SK-N-SH (cell line): ENCODE measurements at regions not wholly inside any gene's neighbourhood (a gene's known extent, or its start where the extent isn't known, plus 50 kb on each side); places are given as distances from the start of the nearest gene placed in this dataset.

Experiments used
- EP300 ChIP-seq, 2 experiments: IDR thresholded peaks; 2 replicates each; pipeline versions ENCODE4 v1.4.0 to v1.6.1; 2012; ENCODE audit warnings: borderline replicate concordance in 1 of 2, low read depth in 1 of 2, low read length in 1 of 2
- RFX5 ChIP-seq: IDR thresholded peaks from 2 replicates; pipeline ENCODE4 v1.6.1; 2012; ENCODE audit warnings: mild to moderate bottlenecking, improper control_type of control experiment, low read length
- SMC3 ChIP-seq: IDR thresholded peaks from 2 replicates; pipeline ENCODE4 v1.6.1; 2012; ENCODE audit warnings: low read depth, low read length, improper control_type of control experiment
- TF ChIP-seq, protein P1 (sequence below): IDR thresholded peaks from 2 replicates; pipeline ENCODE4 v1.4.0; 2012; ENCODE audit warnings: low read depth
- TF ChIP-seq, protein P2 (sequence below): fragments of 150-350 bp; IDR thresholded peaks from 2 replicates; pipeline ENCODE4 v1.6.1; 2017; ENCODE audit warnings: antibody characterized with exemption, low read length, low read depth, borderline replicate concordance
- TF ChIP-seq, protein P3 (sequence below): fragments of 200-600 bp; sonication (generic); IDR thresholded peaks from 2 replicates; pipeline ENCODE4 v1.6.1; 2017; ENCODE audit warnings: antibody characterized with exemption, mild to moderate bottlenecking, moderate library complexity

DNA sequence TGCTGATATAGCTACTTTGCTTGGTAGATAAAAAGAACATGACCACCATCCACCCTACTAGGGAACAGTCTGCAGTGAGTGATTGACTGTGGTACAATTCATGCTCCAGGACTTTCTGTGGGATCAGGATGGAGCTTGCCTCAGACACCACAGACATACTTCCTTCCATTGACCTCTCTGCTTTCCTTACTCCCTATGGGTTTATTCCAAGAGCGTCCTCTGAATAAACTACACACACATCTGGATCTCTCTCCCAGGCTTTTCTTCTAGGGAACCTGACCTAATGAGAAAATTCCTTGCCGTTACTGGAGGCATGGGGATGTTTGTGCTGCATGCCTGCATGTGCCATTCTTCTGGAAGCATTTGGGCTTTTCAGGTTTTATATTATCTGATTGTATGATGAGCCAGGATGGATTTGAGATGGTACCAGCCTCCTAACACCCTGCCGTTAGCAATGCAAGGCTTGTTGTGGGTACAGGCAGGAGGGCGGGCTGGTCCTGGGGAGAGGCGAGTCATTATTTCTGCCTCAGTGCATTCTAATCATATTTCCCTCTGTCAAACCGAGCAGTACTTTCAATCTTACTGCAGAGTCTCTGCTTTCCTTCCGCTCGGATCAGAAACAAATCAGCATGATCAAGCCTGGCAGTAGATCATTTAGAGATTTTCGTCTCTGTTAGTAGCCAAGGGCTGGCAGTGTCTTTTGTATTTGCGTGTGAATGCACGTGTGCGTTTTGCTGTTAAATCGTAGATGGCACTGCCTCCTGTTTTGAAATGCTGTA is 279.2 kb downstream of the PDCD6IP start:
- TF ChIP-seq EP300 (IDR thresholded peaks at IDR 0.05; ENCODE audit: borderline replicate concordance in 1 of 2, low read depth in 1 of 2, low read length in 1 of 2) (peak in 1 of 2 experiments; percentile 12; a peak in 1 of 4 replicates), SMC3 (no peak), RFX5 (no peak)
- TF ChIP-seq, protein P1, sequence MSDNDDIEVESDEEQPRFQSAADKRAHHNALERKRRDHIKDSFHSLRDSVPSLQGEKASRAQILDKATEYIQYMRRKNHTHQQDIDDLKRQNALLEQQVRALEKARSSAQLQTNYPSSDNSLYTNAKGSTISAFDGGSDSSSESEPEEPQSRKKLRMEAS, result no peak
- TF ChIP-seq, protein P2, sequence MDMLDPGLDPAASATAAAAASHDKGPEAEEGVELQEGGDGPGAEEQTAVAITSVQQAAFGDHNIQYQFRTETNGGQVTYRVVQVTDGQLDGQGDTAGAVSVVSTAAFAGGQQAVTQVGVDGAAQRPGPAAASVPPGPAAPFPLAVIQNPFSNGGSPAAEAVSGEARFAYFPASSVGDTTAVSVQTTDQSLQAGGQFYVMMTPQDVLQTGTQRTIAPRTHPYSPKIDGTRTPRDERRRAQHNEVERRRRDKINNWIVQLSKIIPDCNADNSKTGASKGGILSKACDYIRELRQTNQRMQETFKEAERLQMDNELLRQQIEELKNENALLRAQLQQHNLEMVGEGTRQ, result no peak
- TF ChIP-seq, protein P3, sequence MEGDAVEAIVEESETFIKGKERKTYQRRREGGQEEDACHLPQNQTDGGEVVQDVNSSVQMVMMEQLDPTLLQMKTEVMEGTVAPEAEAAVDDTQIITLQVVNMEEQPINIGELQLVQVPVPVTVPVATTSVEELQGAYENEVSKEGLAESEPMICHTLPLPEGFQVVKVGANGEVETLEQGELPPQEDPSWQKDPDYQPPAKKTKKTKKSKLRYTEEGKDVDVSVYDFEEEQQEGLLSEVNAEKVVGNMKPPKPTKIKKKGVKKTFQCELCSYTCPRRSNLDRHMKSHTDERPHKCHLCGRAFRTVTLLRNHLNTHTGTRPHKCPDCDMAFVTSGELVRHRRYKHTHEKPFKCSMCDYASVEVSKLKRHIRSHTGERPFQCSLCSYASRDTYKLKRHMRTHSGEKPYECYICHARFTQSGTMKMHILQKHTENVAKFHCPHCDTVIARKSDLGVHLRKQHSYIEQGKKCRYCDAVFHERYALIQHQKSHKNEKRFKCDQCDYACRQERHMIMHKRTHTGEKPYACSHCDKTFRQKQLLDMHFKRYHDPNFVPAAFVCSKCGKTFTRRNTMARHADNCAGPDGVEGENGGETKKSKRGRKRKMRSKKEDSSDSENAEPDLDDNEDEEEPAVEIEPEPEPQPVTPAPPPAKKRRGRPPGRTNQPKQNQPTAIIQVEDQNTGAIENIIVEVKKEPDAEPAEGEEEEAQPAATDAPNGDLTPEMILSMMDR, result no peak
